GM19023 (cell line): ENCODE measurements at regions not wholly inside any gene's neighbourhood (a gene's known extent, or its start where the extent isn't known, plus 50 kb on each side); places are given as distances from the start of the nearest gene placed in this dataset.
"Not testable (repeated sequence)": the region's sequence is repeated elsewhere in the genome, so short reads cannot be mapped to it uniquely, and the experiment has no call there.

Source experiments
- ATAC-seq: cut with Tn5 transposase; IDR thresholded peaks from one replicate; pipeline ENCODE4 v1.9.1; 2021; ENCODE audit warnings: mild to moderate bottlenecking, moderate library complexity; ENCODE audit not compliant: unreplicated experiment

GRCh38 chr6:101108286-101108685 lies 227.2 kb upstream of the ASCC3 start:
- ATAC-seq, result no peak

DNA sequence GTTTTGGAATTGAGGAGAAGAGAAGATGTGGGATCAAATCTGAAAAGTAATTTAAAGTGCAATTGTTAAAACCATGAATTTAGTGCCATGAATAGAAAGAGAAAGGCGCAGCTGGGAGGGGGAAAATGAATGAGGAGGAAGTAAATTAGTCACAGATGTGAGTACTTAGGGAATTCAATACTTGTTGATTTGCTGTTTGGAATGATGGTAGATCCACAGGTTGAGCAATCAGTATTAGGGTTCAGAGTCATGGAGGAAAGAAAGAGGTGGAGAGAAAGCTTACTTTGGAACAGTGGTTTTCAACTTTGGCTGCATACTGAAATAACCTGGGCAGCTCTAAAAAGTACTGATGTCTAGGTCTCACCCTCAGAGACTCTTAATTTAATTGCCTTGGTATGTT lies 229.7 kb upstream of the ASCC3 start:
- ATAC-seq, result no peak

DNA sequence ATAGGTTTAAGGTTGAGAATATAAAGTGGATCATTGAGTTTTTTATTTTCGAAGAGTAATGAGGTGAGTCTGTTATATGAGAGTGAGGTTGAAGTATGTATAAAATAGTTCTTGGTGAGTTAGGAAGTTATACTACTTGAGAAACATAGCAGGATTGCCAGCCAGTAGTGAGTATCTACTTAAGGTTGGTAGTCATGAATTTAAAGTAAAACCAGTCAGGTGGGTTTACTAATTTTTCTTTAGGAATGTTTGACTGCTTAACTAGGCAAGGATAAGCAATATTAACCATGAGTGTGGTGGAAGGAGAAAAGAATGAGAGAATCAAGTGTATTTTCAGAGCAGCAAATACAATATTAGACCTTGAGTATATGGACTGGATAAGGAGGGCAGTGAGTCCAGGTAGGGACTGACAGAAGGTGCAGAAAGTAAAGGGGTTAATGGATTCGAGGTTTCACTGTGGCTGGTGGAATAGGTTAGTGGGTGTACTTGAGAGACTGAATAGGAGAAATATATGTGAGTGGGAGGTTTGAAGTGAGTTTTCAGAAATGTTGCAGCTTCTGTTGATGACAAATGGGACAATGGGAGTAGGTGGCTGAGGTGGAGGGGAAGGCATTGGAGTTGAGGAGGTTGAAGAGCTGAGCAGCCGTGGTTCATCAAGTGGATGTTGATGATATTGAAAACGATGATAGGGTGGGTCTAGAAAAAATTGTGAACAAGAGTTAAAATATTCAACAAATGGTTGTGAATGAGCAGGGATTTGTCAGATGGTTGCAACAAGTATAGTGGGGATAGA lies 232.5 kb upstream of the ASCC3 start:
- no peak for ATAC-seq

DNA sequence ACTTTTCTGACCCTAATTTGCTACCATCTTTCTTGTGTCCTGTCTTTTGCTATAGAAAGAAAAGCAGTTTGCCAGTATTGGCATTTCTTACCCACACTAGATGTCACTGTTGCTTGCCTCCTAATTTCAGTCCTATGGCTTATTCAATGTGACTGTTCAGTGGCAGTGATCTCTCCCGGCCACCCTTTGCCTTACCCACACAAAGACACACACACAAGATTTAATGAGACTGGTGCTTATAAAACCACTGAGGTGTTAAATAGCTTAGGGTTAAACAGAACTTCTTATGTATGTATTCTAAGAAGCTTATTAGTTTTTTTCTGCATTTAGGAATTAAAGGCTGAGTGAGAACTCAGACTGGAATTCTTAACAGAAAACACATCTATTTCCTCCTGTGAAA lies 233.6 kb upstream of the ASCC3 start:
- ATAC-seq, result no peak

GRCh38 chr6:101116337-101116736 lies 235.2 kb upstream of the ASCC3 start:
- ATAC-seq, result no peak

- no peak for ATAC-seq
Observed at GRCh38 chr6:101117393-101118135, 236.4 kb upstream of the ASCC3 start.

DNA sequence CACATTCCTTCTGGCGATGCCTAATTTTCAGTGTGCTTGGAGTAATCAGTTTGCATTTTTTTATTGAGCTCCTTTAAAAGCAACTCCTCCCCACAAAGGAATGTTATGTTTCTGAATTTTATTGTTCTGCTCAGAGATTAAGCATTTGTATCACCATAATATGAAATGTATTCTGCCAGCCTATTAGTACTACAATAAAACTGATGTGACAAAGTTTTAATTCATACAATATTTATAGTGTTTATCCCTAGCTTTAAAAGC lies 236.9 kb upstream of the ASCC3 start:
- ATAC-seq, result no peak

- ATAC-seq, result no peak
Observed at GRCh38 chr6:101120747-101121146, 239.6 kb upstream of the ASCC3 start.

- no peak for ATAC-seq
Observed at GRCh38 chr6:101125380-101125971, 244.3 kb upstream of the ASCC3 start.

GRCh38 chr6:101126501-101126900 lies 245.4 kb upstream of the ASCC3 start:
- no peak for ATAC-seq

DNA sequence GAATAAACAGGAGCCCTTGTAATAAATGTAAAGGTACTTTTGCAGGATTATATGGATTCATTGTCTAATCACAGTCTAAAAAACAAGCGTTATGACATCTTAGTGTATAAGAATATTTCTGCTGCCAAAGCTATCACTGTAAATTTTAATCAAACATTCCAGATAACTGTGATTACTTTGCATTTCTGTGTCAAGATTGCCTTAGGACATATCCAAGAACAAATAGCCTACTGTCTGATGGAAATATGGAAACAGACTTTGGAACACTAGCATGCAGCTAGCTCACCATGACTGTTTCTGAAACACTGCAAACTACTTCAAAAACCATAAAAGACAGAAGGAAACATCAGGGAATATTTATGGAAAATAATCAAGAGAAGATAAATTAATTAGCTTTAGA lies 248.7 kb upstream of the ASCC3 start:
- no peak for ATAC-seq

- no peak for ATAC-seq
Observed at GRCh38 chr6:101146389-101146788, 247.1 kb upstream of the GRIK2 start.

DNA sequence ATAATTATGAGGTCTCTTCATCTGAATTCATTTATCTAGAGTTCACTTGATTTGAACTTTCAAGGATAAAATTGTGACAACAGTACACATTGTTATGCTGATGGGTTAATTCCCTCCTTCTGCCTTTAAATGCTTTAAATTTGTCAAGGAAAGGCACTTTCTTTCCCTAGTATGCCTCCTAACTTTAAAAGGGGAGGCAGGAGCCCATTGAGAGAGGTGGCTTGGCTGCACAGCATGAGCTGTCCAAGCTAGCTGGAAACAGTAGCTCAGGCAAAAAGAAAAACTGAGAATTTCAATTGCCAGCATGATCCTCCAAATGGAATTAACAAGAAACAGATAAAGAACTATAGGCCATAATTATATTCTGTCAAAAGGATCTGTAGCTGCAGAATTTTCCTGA lies 243.3 kb upstream of the GRIK2 start:
- ATAC-seq, result no peak

GRCh38 chr6:101157638-101158037 lies 235.9 kb upstream of the GRIK2 start:
- not testable (repeated sequence) for ATAC-seq

DNA sequence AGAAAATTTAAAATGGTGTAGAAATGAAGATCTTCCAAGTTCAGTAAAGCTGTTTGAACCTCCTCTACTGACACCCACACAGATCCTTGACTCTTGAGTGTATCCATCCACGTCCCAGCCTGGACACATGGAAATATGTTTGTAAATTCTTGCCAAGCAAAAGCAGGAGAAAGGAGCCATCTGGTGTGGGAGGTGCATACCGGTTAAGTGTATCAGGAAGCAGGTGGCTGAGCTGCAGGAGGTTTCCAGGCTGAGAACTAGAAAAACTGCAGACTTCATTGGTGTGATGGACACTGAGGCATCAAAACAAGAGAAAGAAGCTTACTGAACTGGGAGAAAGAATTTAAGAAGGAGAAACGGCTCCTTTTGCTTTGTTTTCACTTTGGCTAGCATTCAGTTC lies 229.9 kb upstream of the GRIK2 start:
- ATAC-seq, result no peak

GRCh38 chr6:101167638-101168037 lies 225.9 kb upstream of the GRIK2 start:
- no peak for ATAC-seq

GRCh38 chr6:101171049-101171448 lies 222.5 kb upstream of the GRIK2 start:
- ATAC-seq, result not testable (repeated sequence)

DNA sequence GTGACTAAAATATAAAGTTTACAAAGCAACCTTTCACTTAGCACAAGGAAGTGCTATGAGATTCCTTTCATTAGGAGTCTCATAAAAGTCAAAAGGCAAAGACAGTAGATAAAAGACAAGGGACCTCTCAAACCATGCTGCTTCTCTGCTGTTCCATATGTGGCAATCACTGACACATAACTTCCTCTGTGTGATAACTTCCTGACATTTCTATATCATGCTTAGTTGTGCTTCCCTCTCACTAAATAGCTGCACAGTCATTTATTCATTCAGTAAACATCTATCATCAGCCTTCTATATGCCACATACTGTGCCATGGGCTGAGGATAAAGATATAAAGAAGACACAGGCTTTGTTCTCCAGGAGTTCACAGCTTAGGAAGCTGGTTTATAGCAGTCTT lies 214.8 kb upstream of the GRIK2 start:
- ATAC-seq, result no peak

DNA sequence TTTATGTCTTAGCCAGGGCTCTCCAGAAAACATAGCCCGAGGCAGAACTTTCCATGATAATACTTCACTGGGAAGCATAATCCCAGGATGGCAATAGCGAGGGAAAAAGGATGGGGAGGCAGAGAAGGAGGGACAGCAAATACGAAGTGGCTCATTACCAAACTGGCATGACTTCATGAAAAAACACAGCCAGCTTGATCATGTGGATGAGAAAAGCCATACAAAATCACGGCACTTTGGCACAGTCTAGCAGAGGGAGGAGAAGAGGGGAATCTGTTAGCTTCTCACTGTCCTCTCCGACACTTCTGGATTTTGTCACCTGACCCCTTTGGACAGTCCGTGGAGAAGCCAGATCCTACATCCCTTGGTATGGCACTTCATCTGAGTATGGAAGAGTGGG lies 212.5 kb upstream of the GRIK2 start:
- no peak for ATAC-seq

DNA sequence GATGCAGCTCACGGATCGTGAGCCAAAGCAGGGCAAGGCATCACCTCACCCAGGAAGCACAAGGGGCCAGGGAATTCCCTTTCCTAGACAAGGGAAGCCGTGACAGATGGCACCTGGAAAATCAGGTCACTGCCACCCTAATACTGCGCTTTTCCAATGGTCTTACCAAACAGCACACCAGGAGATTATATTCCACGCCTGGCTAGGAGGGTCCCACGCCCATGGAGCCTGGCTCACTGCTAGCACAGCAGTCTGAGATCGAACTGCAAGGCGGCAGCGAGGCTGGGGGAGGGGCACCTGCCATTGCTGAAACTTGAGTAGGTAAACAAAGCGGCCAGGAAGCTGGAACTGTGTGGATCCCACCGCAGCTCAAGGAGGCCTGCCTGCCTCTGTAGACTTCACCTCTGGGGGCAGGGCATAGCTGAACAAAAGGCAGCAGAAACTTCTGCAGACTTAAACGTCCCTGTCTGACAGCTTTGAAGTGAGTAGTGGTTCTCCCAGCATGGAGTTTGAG lies 205.2 kb upstream of the GRIK2 start:
- not testable (repeated sequence) for ATAC-seq

DNA sequence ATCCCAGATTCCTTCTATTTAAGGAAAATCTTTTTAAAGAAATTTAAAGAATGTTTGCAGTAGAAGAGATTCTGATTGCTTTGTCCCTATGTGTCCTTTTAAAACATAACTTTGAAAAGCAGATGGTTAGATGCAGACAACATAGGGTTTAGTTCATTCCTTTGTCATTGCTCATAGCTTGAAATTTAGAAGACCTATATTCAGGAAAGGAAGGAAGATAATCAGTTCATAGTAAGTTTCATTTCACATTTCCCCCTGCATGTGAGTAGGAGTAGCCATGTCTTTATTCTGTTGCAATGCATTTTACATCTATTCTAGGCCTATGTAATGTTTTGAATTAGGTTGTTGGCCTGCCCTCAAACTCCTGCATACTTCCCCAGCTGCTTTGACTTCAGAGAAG lies 197.9 kb upstream of the GRIK2 start:
- no peak for ATAC-seq

- ATAC-seq, result no peak
Observed at GRCh38 chr6:101199441-101199840, 194.1 kb upstream of the GRIK2 start.
